HEK293 (cell line): ENCODE measurements at regions not wholly inside any gene's neighbourhood (a gene's known extent, or its start where the extent isn't known, plus 50 kb on each side); places are given as distances from the start of the nearest gene placed in this dataset.

Experiments used
- CTCF ChIA-PET: fragments of 350-600 bp; formaldehyde crosslinking; extraction: SDS; loops from one replicate; lab custom pipeline; 2021; ENCODE audit warnings: antibody characterized with exemption; lab: Yijun Ruan, JAX
- POLR2A ChIA-PET: fragments of 300-600 bp; formaldehyde crosslinking; extraction: SDS; loops from one replicate; lab custom pipeline; 2020; ENCODE audit warnings: antibody characterized with exemption, inconsistent platforms; lab: Yijun Ruan, JAX
- H3K27ac ChIP-seq: fragments of 200-500 bp; sonication (Bioruptor generic); 2 replicates; pipeline ENCODE4 v1.5.1; 2014; ENCODE audit warnings: low read depth, low read length, control low read depth, inconsistent platforms; ENCODE audit errors: extremely low read depth
- H3K36me3 ChIP-seq, 2 experiments: fragments of 200-500 bp in 1 of 2; sonication (Bioruptor generic) in 1 of 2; 1 replicate in 1 of 2; 2 replicates in 1 of 2; pipeline ENCODE4 v1.5.1; 2014 to 2017; ENCODE audit warnings: inconsistent platforms in 2 of 2, low read length in 2 of 2; ENCODE audit not compliant: control insufficient read depth in 2 of 2, insufficient read depth in 1 of 2
- H3K4me1 ChIP-seq: fragments of 200-500 bp; sonication (Bioruptor generic); 2 replicates; pipeline ENCODE4 v1.5.1; 2014; ENCODE audit warnings: mild to moderate bottlenecking, low read length, inconsistent platforms; ENCODE audit not compliant: control insufficient read depth, insufficient read depth
- H3K4me3 ChIP-seq: 2 replicates; pipeline ENCODE4 v1.5.1; 2011; ENCODE audit warnings: low read depth, mild to moderate bottlenecking, control low read depth, low read length, moderate library complexity
- H3K9me3 ChIP-seq: fragments of 200-500 bp; sonication (Bioruptor generic); 2 replicates; pipeline ENCODE4 v1.5.1; 2014; ENCODE audit warnings: low read depth, low read length, inconsistent platforms; ENCODE audit not compliant: control insufficient read depth, insufficient read depth
- BCL11A ChIP-seq: fragments of 450-650 bp; formaldehyde crosslinking; IDR thresholded peaks from 2 replicates; pipeline ENCODE4 v1.5.1; 2016; ENCODE audit warnings: low read depth, missing biosample characterization, missing genetic modification characterization
- EGR2 ChIP-seq: fragments of 450-650 bp; formaldehyde crosslinking; IDR thresholded peaks from 2 replicates; pipeline ENCODE4 v1.5.1; 2016; ENCODE audit warnings: low read depth, missing biosample characterization, missing genetic modification characterization
- FEZF1 ChIP-seq: fragments of 450-650 bp; formaldehyde crosslinking; IDR thresholded peaks from 2 replicates; pipeline ENCODE4 v1.5.1; 2016; ENCODE audit warnings: missing biosample characterization, missing genetic modification characterization
- GLIS1 ChIP-seq: fragments of 450-650 bp; formaldehyde crosslinking; IDR thresholded peaks from 2 replicates; pipeline ENCODE4 v1.5.1; 2016; ENCODE audit warnings: missing biosample characterization, missing genetic modification characterization
- KLF9 ChIP-seq: fragments of 450-650 bp; formaldehyde crosslinking; IDR thresholded peaks from 2 replicates; pipeline ENCODE4 v1.5.1; 2016; ENCODE audit warnings: missing biosample characterization, missing genetic modification characterization, low read depth
- MZF1 ChIP-seq: fragments of 450-650 bp; formaldehyde crosslinking; IDR thresholded peaks from 2 replicates; pipeline ENCODE4 v1.5.1; 2017; ENCODE audit warnings: missing biosample characterization, missing genetic modification characterization, borderline replicate concordance
- ZBTB17 ChIP-seq: fragments of 450-650 bp; formaldehyde crosslinking; IDR thresholded peaks from 2 replicates; pipeline ENCODE4 v1.5.1; 2016; ENCODE audit warnings: missing biosample characterization, missing genetic modification characterization
- ZNF114 ChIP-seq: fragments of 450-650 bp; formaldehyde crosslinking; IDR thresholded peaks from 2 replicates; pipeline ENCODE4 v1.5.0; 2017; ENCODE audit warnings: missing biosample characterization, missing genetic modification characterization
- ZNF121 ChIP-seq: fragments of 450-650 bp; formaldehyde crosslinking; IDR thresholded peaks from 2 replicates; pipeline ENCODE4 v1.5.1; 2016; ENCODE audit warnings: missing biosample characterization, missing genetic modification characterization
- ZNF140 ChIP-seq: fragments of 450-650 bp; formaldehyde crosslinking; IDR thresholded peaks from 2 replicates; pipeline ENCODE4 v1.5.1; 2016; ENCODE audit warnings: missing biosample characterization, missing genetic modification characterization
- ZNF146 ChIP-seq: fragments of 450-650 bp; formaldehyde crosslinking; IDR thresholded peaks from 2 replicates; pipeline ENCODE4 v1.5.1; 2016; ENCODE audit warnings: missing biosample characterization, missing genetic modification characterization
- ZNF341 ChIP-seq: fragments of 450-650 bp; formaldehyde crosslinking; IDR thresholded peaks from 2 replicates; pipeline ENCODE4; 2016; ENCODE audit warnings: low read depth, missing biosample characterization, missing genetic modification characterization
- ZNF37A ChIP-seq: fragments of 450-650 bp; IDR thresholded peaks from 2 replicates; pipeline ENCODE4 v1.5.1; 2018; ENCODE audit warnings: missing biosample characterization, missing genetic modification characterization
- ZNF423 ChIP-seq: fragments of 450-650 bp; formaldehyde crosslinking; IDR thresholded peaks from 2 replicates; pipeline ENCODE4 v1.5.1; 2016; ENCODE audit warnings: missing biosample characterization, missing genetic modification characterization
- ZNF48 ChIP-seq: fragments of 450-650 bp; formaldehyde crosslinking; IDR thresholded peaks from 2 replicates; pipeline ENCODE4 v1.5.1; 2016; ENCODE audit warnings: missing biosample characterization, missing genetic modification characterization
- ZNF571 ChIP-seq: fragments of 450-650 bp; formaldehyde crosslinking; IDR thresholded peaks from 2 replicates; pipeline ENCODE4 v1.5.0; 2017; ENCODE audit warnings: missing biosample characterization, missing genetic modification characterization
- ZNF621 ChIP-seq: fragments of 450-650 bp; formaldehyde crosslinking; IDR thresholded peaks from 2 replicates; pipeline ENCODE4 v1.5.1; 2017; ENCODE audit warnings: missing biosample characterization, missing genetic modification characterization
- ZNF660 ChIP-seq: fragments of 450-650 bp; IDR thresholded peaks from 2 replicates; pipeline ENCODE4 v1.5.1; 2018; ENCODE audit warnings: missing biosample characterization, mild to moderate bottlenecking, missing genetic modification characterization
- ZNF670 ChIP-seq: fragments of 450-650 bp; formaldehyde crosslinking; IDR thresholded peaks from 2 replicates; pipeline ENCODE4 v1.5.1; 2016; ENCODE audit warnings: missing biosample characterization, missing genetic modification characterization, low read depth
- ZNF692 ChIP-seq: fragments of 450-650 bp; formaldehyde crosslinking; IDR thresholded peaks from 2 replicates; pipeline ENCODE4 v1.5.1; 2016; ENCODE audit warnings: missing biosample characterization, missing genetic modification characterization
- ZNF776 ChIP-seq: fragments of 450-650 bp; formaldehyde crosslinking; IDR thresholded peaks from 2 replicates; pipeline ENCODE4 v1.5.0; 2017; ENCODE audit warnings: missing biosample characterization, missing genetic modification characterization, borderline replicate concordance
- ZSCAN30 ChIP-seq: fragments of 450-650 bp; IDR thresholded peaks from 2 replicates; pipeline ENCODE4 v1.5.1; 2018; ENCODE audit warnings: missing biosample characterization, mild to moderate bottlenecking, missing genetic modification characterization, moderate library complexity
- ZSCAN5A ChIP-seq: fragments of 450-650 bp; formaldehyde crosslinking; IDR thresholded peaks from 2 replicates; pipeline ENCODE4 v1.5.1; 2016; ENCODE audit warnings: missing biosample characterization, missing genetic modification characterization
- TF ChIP-seq, protein P1 (sequence below): fragments of 450-650 bp; formaldehyde crosslinking; IDR thresholded peaks from 2 replicates; pipeline ENCODE4 v1.5.1; 2016; ENCODE audit warnings: missing biosample characterization, missing genetic modification characterization, low read depth
- TF ChIP-seq, protein P2 (sequence below): fragments of 450-650 bp; formaldehyde crosslinking; IDR thresholded peaks from 2 replicates; pipeline ENCODE4 v1.5.1; 2016; ENCODE audit warnings: missing biosample characterization, missing genetic modification characterization
- TF ChIP-seq, protein P3 (sequence below): fragments of 450-650 bp; formaldehyde crosslinking; IDR thresholded peaks from 2 replicates; pipeline ENCODE4 v1.5.1; 2017; ENCODE audit warnings: missing biosample characterization, missing genetic modification characterization
- TF ChIP-seq, protein P4 (sequence below): fragments of 450-650 bp; formaldehyde crosslinking; IDR thresholded peaks from 2 replicates; pipeline ENCODE4 v1.5.1; 2016; ENCODE audit warnings: missing biosample characterization, missing genetic modification characterization

GRCh38 chr16:80298676-80299075 is 242.1 kb upstream of the DYNLRB2 start:
- Histone ChIP-seq H3K27ac (no peak overlapping the region), H3K4me3 (no peak overlapping the region), H3K4me1 (no peaks in the 10 kb centered on the region), H3K36me3 (no peaks in the 10 kb centered on the region), H3K9me3 (no peaks in the 10 kb centered on the region)
- POLR2A ChIA-PET = no interaction called here
- CTCF ChIA-PET = no interaction called here
- TF ChIP-seq ZNF140 (tag by site-specific recombination) (no peak), ZNF423 (no peak), ZNF571 (tag by site-specific recombination) (no peak), ZNF692 (tag by site-specific recombination) (no peak), ZNF341 (tag by site-specific recombination) (no peak), ZSCAN5A (no peak), ZBTB17 (tag by site-specific recombination) (no peak), BCL11A (tag by site-specific recombination) (no peak), ZNF48 (tag by site-specific recombination) (no peak), ZNF670 (tag by site-specific recombination) (no peak), EGR2 (tag by site-specific recombination) (no peak), ZNF146 (no peak), ZNF37A (tag by site-specific recombination) (no peak)
- TF ChIP-seq, protein P1, sequence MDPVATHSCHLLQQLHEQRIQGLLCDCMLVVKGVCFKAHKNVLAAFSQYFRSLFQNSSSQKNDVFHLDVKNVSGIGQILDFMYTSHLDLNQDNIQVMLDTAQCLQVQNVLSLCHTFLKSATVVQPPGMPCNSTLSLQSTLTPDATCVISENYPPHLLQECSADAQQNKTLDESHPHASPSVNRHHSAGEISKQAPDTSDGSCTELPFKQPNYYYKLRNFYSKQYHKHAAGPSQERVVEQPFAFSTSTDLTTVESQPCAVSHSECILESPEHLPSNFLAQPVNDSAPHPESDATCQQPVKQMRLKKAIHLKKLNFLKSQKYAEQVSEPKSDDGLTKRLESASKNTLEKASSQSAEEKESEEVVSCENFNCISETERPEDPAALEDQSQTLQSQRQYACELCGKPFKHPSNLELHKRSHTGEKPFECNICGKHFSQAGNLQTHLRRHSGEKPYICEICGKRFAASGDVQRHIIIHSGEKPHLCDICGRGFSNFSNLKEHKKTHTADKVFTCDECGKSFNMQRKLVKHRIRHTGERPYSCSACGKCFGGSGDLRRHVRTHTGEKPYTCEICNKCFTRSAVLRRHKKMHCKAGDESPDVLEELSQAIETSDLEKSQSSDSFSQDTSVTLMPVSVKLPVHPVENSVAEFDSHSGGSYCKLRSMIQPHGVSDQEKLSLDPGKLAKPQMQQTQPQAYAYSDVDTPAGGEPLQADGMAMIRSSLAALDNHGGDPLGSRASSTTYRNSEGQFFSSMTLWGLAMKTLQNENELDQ (tag by site-specific recombination) = no peak
- TF ChIP-seq, protein P2, sequence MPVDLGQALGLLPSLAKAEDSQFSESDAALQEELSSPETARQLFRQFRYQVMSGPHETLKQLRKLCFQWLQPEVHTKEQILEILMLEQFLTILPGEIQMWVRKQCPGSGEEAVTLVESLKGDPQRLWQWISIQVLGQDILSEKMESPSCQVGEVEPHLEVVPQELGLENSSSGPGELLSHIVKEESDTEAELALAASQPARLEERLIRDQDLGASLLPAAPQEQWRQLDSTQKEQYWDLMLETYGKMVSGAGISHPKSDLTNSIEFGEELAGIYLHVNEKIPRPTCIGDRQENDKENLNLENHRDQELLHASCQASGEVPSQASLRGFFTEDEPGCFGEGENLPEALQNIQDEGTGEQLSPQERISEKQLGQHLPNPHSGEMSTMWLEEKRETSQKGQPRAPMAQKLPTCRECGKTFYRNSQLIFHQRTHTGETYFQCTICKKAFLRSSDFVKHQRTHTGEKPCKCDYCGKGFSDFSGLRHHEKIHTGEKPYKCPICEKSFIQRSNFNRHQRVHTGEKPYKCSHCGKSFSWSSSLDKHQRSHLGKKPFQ (tag by site-specific recombination) = no peak
- TF ChIP-seq, protein P3, sequence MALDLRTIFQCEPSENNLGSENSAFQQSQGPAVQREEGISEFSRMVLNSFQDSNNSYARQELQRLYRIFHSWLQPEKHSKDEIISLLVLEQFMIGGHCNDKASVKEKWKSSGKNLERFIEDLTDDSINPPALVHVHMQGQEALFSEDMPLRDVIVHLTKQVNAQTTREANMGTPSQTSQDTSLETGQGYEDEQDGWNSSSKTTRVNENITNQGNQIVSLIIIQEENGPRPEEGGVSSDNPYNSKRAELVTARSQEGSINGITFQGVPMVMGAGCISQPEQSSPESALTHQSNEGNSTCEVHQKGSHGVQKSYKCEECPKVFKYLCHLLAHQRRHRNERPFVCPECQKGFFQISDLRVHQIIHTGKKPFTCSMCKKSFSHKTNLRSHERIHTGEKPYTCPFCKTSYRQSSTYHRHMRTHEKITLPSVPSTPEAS = no peak
- TF ChIP-seq, protein P4, sequence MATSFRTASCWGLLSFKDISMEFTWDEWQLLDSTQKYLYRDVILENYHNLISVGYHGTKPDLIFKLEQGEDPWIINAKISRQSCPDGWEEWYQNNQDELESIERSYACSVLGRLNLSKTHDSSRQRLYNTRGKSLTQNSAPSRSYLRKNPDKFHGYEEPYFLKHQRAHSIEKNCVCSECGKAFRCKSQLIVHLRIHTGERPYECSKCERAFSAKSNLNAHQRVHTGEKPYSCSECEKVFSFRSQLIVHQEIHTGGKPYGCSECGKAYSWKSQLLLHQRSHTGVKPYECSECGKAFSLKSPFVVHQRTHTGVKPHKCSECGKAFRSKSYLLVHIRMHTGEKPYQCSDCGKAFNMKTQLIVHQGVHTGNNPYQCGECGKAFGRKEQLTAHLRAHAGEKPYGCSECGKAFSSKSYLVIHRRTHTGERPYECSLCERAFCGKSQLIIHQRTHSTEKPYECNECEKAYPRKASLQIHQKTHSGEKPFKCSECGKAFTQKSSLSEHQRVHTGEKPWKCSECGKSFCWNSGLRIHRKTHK (tag by site-specific recombination) = no peak

- no peak overlapping the region for H3K27ac ChIP-seq
- CTCF ChIA-PET = no interaction called here
- no peak for TF ChIP-seq ZNF776
- no peak for TF ChIP-seq FEZF1 (tag by site-specific recombination)
- TF ChIP-seq ZNF114 (tag by site-specific recombination) = no peak
- TF ChIP-seq ZNF121 (tag by site-specific recombination) = no peak
- TF ChIP-seq MZF1 = no peak
- TF ChIP-seq ZSCAN30 = no peak
- TF ChIP-seq ZNF621 (tag by site-specific recombination) = no peak
- TF ChIP-seq KLF9 = no peak
- TF ChIP-seq GLIS1 (tag by site-specific recombination) = no peak
- no peak for TF ChIP-seq ZNF660 (tag by site-specific recombination)
- TF ChIP-seq, all 188 proteins: peak for 0
- POLR2A ChIA-PET = no interaction called here
- H3K4me3 ChIP-seq = no peak overlapping the region
- no peaks in the 10 kb centered on the region for H3K36me3 ChIP-seq
- H3K4me1 ChIP-seq = no peaks in the 10 kb centered on the region
- H3K9me3 ChIP-seq = no peaks in the 10 kb centered on the region
These were observed 244.8 kb upstream of the DYNLRB2 start for GRCh38 chr16:80296034-80296433.
